ENCODE measurements at regions not wholly inside any gene's neighbourhood (a gene's known extent, or its start where the extent isn't known, plus 50 kb on each side); places are given as distances from the start of the nearest gene placed in this dataset.

GRCh38 chr9:80557256-80557655, 985.5 kb downstream of the TLE4 start:
- Histone ChIP-seq H3K27me3 (ENCODE audit: control insufficient read depth, insufficient read depth, low read length) (no peaks in the 10 kb centered on the region), H3K4me3 (ENCODE audit: low read depth, low read length) (no peak overlapping the region), H3K36me3 (ENCODE audit: control insufficient read depth, insufficient read depth, low read length) (no peaks in the 10 kb centered on the region)
- DNase-seq (ENCODE audit: low read depth), result no peak
- TF ChIP-seq CTCF (IDR thresholded peaks at IDR 0.05; ENCODE audit: insufficient read depth, low read length, poor library complexity, severe bottlenecking), result no peak

DNA sequence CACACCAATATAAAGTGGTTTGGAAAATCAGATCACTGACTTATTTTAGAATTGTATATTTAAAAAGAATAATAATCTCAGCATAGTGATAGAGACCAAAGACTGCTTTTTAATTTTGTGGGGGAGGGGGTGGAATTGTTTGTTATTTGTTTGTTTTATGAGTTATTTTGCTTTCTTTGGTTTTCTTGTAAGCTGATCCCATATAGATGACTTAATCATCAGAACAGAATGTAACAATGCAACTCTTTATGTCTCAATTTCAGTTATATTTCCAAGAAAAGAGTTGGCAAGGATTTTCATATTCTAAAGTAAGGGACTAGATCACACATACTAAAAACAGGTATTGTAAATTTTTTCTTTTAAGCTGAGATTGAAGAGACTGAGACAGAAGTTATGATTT, 984.9 kb downstream of the TLE4 start:
- Histone ChIP-seq H3K4me3 (ENCODE audit: low read depth, low read length) (no peak overlapping the region), H3K27me3 (ENCODE audit: control insufficient read depth, insufficient read depth, low read length) (no peaks in the 10 kb centered on the region), H3K36me3 (ENCODE audit: control insufficient read depth, insufficient read depth, low read length) (no peaks in the 10 kb centered on the region)
- TF ChIP-seq CTCF (IDR thresholded peaks at IDR 0.05; ENCODE audit: insufficient read depth, low read length, poor library complexity, severe bottlenecking), result no peak
- no peak for DNase-seq (ENCODE audit: low read depth)

- Histone ChIP-seq H3K36me3 (ENCODE audit: control insufficient read depth, insufficient read depth, low read length) (no peaks in the 10 kb centered on the region), H3K27me3 (ENCODE audit: control insufficient read depth, insufficient read depth, low read length) (no peaks in the 10 kb centered on the region), H3K4me3 (ENCODE audit: low read depth, low read length) (no peak overlapping the region)
- no peak for DNase-seq (ENCODE audit: low read depth)
- TF ChIP-seq CTCF (IDR thresholded peaks at IDR 0.05; ENCODE audit: insufficient read depth, low read length, poor library complexity, severe bottlenecking), result no peak
Observed at GRCh38 chr9:80555782-80556325, 984.1 kb downstream of the TLE4 start.

GRCh38 chr9:80554856-80555255, 983.1 kb downstream of the TLE4 start:
- Histone ChIP-seq H3K27me3 (ENCODE audit: control insufficient read depth, insufficient read depth, low read length) (no peaks in the 10 kb centered on the region), H3K4me3 (ENCODE audit: low read depth, low read length) (no peak overlapping the region), H3K36me3 (ENCODE audit: control insufficient read depth, insufficient read depth, low read length) (no peaks in the 10 kb centered on the region)
- no peak for DNase-seq (ENCODE audit: low read depth)
- TF ChIP-seq CTCF (IDR thresholded peaks at IDR 0.05; ENCODE audit: insufficient read depth, low read length, poor library complexity, severe bottlenecking), result no peak

- no peak for DNase-seq (ENCODE audit: low read depth)
- Histone ChIP-seq H3K4me3 (ENCODE audit: low read depth, low read length) (no peak overlapping the region), H3K36me3 (ENCODE audit: control insufficient read depth, insufficient read depth, low read length) (no peaks in the 10 kb centered on the region), H3K27me3 (ENCODE audit: control insufficient read depth, insufficient read depth, low read length) (no peaks in the 10 kb centered on the region)
- TF ChIP-seq CTCF (IDR thresholded peaks at IDR 0.05; ENCODE audit: insufficient read depth, low read length, poor library complexity, severe bottlenecking), result no peak
Observed at GRCh38 chr9:80554301-80554700, 982.5 kb downstream of the TLE4 start.

GRCh38 chr9:80552931-80553330, 981.2 kb downstream of the TLE4 start:
- no peak for DNase-seq (ENCODE audit: low read depth)
- no peaks in the 10 kb centered on the region for H3K27me3 ChIP-seq (ENCODE audit: control insufficient read depth, insufficient read depth, low read length)
- TF ChIP-seq CTCF (IDR thresholded peaks at IDR 0.05; ENCODE audit: insufficient read depth, low read length, poor library complexity, severe bottlenecking), result no peak
- H3K4me3 ChIP-seq (ENCODE audit: low read depth, low read length), result no peak overlapping the region
- no peaks in the 10 kb centered on the region for H3K36me3 ChIP-seq (ENCODE audit: control insufficient read depth, insufficient read depth, low read length)

Data from kidney epithelial cell (primary cell).